ENCODE measurements at regions not wholly inside any gene's neighbourhood (a gene's known extent, or its start where the extent isn't known, plus 50 kb on each side); places are given as distances from the start of the nearest gene placed in this dataset.

GRCh38 chr2:3962719-3963118 is 259.3 kb downstream of the DCDC2C start:
- no peak for DNase-seq

- no peak for DNase-seq
Observed at GRCh38 chr2:3965211-3965610, 261.8 kb downstream of the DCDC2C start.

- DNase-seq, result no peak
Observed at GRCh38 chr2:3965953-3966352, 262.6 kb downstream of the DCDC2C start.

GRCh38 chr2:3966470-3966869 is 263.1 kb downstream of the DCDC2C start:
- DNase-seq, result no peak

- DNase-seq, result no peak
Observed at GRCh38 chr2:3968736-3969135, 265.4 kb downstream of the DCDC2C start.

- DNase-seq, result no peak
Observed at GRCh38 chr2:3970791-3971651, 267.6 kb downstream of the DCDC2C start.

GRCh38 chr2:3971652-3972192 is 268.3 kb downstream of the DCDC2C start:
- no peak for DNase-seq

GRCh38 chr2:3972377-3972776 is 269.0 kb downstream of the DCDC2C start:
- DNase-seq, result no peak

- no peak for DNase-seq
Observed at GRCh38 chr2:3974765-3975164, 271.4 kb downstream of the DCDC2C start.

GRCh38 chr2:3981446-3981987 is 278.1 kb downstream of the DCDC2C start:
- no peak for DNase-seq

- DNase-seq, result no peak
Observed at GRCh38 chr2:3982160-3982559, 278.8 kb downstream of the DCDC2C start.

GRCh38 chr2:3986063-3986462 is 282.7 kb downstream of the DCDC2C start:
- no peak for DNase-seq

GRCh38 chr2:3986530-3987258 is 283.3 kb downstream of the DCDC2C start:
- no peak for DNase-seq

- DNase-seq, result no peak
Observed at GRCh38 chr2:4002841-4003403, 299.5 kb downstream of the DCDC2C start.

GRCh38 chr2:4012197-4012596 is 308.8 kb downstream of the DCDC2C start:
- no peak for DNase-seq

GRCh38 chr2:4018535-4018934 is 315.2 kb downstream of the DCDC2C start:
- no peak for DNase-seq

GRCh38 chr2:4020153-4020552 is 316.8 kb downstream of the DCDC2C start:
- no peak for DNase-seq

- no peak for DNase-seq
Observed at GRCh38 chr2:4020649-4021048, 317.3 kb downstream of the DCDC2C start.

GRCh38 chr2:4024605-4025004 is 321.2 kb downstream of the DCDC2C start:
- no peak for DNase-seq

- DNase-seq, result no peak
Observed at GRCh38 chr2:4029081-4029480, 325.7 kb downstream of the DCDC2C start.

GRCh38 chr2:4039896-4040295 is 336.5 kb downstream of the DCDC2C start:
- DNase-seq, result no peak

- DNase-seq, result no peak
Observed at GRCh38 chr2:4047961-4048891, 344.9 kb downstream of the DCDC2C start.

All from activated CD8-positive, alpha-beta memory T cell treated with anti-CD3 and anti-CD28 coated beads for 24 hours (primary cell).